ENCODE measurements at regions not wholly inside any gene's neighbourhood (a gene's known extent, or its start where the extent isn't known, plus 50 kb on each side); places are given as distances from the start of the nearest gene placed in this dataset.

DNA sequence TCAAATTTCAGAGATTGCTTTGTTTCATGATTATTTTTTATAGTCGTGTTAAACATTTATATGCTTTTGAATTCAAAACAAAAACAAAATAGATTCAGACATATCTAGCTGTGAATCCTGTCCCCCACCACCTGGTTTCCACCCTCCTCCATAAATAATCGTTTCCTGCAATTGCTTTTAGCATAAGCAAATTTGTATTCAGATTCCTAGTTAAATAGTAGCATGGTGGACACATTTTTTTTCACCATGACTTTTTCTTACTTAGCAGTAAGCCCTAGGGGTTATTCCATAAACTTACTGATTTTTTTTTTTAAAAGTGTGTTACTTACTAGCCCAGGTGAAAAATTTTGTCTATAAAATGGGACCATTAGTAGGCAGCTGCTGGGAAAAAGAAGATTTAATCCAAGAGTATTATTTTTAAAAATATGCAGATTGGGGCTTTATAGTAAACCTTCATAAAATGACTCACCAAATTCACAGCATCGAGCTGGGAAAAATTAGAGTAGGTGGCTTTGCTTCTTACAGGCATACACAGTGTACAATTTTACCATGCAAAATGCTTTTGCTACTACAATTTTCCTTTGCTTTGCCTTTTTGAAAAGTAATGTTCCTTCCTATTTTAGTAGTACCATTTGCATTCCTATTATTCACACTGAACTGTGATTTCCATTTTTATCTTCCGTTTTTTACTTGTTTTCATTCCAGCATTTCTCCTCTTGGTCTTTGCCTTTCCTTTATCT, 117.8 kb downstream of the BTG1 start:
- Histone ChIP-seq H3K36me3 (no peaks in the 10 kb centered on the region), H3K4me1 (peaks cover 20% of the 10 kb centered on the region), H3K9me3 (no peaks in the 10 kb centered on the region), H3K4me3 (ENCODE audit: low read depth, low read length) (no peak overlapping the region), H3K27me3 (no peaks in the 10 kb centered on the region)
- TF ChIP-seq, protein P1, sequence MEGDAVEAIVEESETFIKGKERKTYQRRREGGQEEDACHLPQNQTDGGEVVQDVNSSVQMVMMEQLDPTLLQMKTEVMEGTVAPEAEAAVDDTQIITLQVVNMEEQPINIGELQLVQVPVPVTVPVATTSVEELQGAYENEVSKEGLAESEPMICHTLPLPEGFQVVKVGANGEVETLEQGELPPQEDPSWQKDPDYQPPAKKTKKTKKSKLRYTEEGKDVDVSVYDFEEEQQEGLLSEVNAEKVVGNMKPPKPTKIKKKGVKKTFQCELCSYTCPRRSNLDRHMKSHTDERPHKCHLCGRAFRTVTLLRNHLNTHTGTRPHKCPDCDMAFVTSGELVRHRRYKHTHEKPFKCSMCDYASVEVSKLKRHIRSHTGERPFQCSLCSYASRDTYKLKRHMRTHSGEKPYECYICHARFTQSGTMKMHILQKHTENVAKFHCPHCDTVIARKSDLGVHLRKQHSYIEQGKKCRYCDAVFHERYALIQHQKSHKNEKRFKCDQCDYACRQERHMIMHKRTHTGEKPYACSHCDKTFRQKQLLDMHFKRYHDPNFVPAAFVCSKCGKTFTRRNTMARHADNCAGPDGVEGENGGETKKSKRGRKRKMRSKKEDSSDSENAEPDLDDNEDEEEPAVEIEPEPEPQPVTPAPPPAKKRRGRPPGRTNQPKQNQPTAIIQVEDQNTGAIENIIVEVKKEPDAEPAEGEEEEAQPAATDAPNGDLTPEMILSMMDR (IDR thresholded peaks at IDR 0.05; ENCODE audit: low read depth, low read length): no peak
- no peak for DNase-seq

DNA sequence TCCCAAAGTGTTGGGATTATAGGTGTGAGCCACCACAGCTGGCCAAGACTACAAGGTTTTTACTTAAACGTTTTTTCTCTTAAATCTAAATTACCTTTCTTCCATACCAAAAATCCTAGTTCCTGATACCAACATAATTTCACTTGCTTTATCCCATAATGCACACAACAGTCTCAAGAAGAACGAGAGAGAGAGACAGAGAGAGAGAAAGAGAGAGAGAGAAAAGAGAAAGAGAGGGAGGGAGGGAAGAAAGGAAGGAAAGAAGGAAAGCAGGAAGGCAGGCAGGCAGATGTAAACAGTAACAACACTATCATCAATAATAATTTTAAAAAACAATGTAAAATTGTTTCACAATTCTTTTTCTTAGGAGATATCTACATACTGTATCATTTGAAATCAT, 118.4 kb downstream of the BTG1 start:
- TF ChIP-seq, protein P1 (IDR thresholded peaks at IDR 0.05; ENCODE audit: low read depth, low read length): no peak
- Histone ChIP-seq H3K27me3 (no peaks in the 10 kb centered on the region), H3K36me3 (no peaks in the 10 kb centered on the region), H3K4me3 (ENCODE audit: low read depth, low read length) (no peak overlapping the region), H3K9me3 (no peaks in the 10 kb centered on the region), H3K4me1 (peaks cover 20% of the 10 kb centered on the region)
- no peak for DNase-seq

DNA sequence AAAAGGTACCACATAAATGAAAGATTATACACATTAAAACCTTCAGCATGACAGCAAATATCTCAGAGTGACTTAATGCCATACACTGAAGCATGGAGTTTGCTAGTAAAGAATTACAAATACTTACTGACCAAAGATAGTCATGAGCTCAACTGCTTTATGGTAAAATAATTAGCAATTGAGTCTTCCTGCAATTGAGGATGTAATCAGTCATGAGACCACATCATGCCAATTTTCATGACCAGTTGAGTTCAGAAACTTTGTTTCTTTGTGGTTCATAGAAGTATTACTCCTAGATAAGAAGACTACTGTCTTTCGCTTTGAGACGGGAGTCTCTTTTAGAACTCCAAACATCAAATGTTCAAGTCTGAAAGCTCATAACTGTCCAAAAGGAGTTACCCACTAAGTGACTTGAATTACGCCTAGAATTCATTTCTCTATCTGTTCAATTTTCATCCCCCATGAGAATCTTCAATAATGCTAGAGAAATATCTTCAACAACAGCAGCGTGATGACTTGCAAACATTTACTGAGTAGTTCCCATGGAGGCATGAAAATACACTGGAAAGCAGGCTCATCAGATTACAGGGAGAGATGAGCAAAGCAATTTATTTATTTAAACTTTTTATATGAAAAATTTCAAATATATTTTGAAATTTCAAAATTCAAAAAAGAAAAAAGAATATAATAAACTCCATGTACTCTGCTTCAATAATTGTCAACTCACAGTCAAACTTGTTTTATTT, 120.0 kb downstream of the BTG1 start:
- no peaks in the 10 kb centered on the region for H3K36me3 ChIP-seq
- H3K4me3 ChIP-seq (ENCODE audit: low read depth, low read length): no peak overlapping the region
- no peaks in the 10 kb centered on the region for H3K27me3 ChIP-seq
- H3K9me3 ChIP-seq: no peaks in the 10 kb centered on the region
- peaks cover 25% of the 10 kb centered on the region for H3K4me1 ChIP-seq
- DNase-seq: no peak
- TF ChIP-seq, protein P1 (IDR thresholded peaks at IDR 0.05; ENCODE audit: low read depth, low read length): no peak

DNA sequence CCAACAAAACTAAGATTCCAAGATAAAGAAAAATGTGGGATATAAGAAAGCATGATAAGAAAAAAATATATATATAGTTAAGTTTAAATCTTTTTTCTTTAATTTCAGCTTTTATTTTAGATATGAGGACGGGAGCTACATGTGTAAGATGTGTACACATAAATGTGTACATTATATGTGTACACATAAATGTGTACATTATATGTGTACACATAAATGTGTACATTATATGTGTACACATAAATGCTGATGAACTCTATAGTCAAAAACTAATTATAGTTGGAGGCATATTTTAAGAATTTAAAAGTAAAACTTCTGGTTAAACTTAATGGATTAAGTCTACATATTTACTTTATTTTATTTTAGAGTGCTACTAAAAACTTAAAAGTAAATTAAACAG, 123.6 kb downstream of the BTG1 start:
- H3K36me3 ChIP-seq: no peaks in the 10 kb centered on the region
- TF ChIP-seq, protein P1 (IDR thresholded peaks at IDR 0.05; ENCODE audit: low read depth, low read length): no peak
- H3K27me3 ChIP-seq: no peaks in the 10 kb centered on the region
- peaks cover 5% of the 10 kb centered on the region for H3K4me1 ChIP-seq
- DNase-seq: no peak
- no peak overlapping the region for H3K4me3 ChIP-seq (ENCODE audit: low read depth, low read length)
- H3K9me3 ChIP-seq: no peaks in the 10 kb centered on the region

DNA sequence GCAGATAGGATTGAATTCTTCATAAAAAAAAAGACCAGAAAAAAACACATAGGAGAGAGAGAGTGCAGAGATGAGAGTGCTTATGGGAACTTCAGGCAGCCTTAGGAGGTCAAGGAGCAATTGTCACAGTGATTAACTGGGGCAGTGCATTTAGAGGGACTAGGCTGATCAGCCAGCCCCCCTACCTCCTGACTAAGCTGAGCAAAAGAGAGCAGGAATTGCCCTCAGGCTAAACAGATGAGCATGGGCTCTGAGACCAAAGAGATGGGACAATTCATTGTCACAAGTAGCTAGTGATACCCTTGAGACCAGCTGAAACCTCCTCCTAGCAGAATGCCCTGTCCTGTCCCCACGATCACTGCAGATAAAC, 124.0 kb downstream of the BTG1 start:
- Histone ChIP-seq H3K36me3 (no peaks in the 10 kb centered on the region), H3K9me3 (no peaks in the 10 kb centered on the region), H3K27me3 (no peaks in the 10 kb centered on the region), H3K4me1 (peaks cover 5% of the 10 kb centered on the region), H3K4me3 (ENCODE audit: low read depth, low read length) (no peak overlapping the region)
- TF ChIP-seq, protein P1 (IDR thresholded peaks at IDR 0.05; ENCODE audit: low read depth, low read length): no peak
- DNase-seq: peak; percentile 67

Data from BE2C (cell line).